Astrocyte of the spinal cord (primary cell): ENCODE measurements at regions not wholly inside any gene's neighbourhood (a gene's known extent, or its start where the extent isn't known, plus 50 kb on each side); places are given as distances from the start of the nearest gene placed in this dataset.

ENCODE experiments used
- DNase-seq: peaks from one replicate; pipeline ENCODE4 v3.0.0; 2011; ENCODE audit warnings: low read depth, low spot score
- H3K4me3 ChIP-seq: 2 replicates; pipeline ENCODE4 v1.5.1; 2011; ENCODE audit warnings: low read depth, mild to moderate bottlenecking, low read length, moderate library complexity
- in situ Hi-C: cut with HindIII; loops from 2 replicates; pipeline ENCODE4 v1.10.0; 2017; ENCODE audit warnings: low sequenced_read_pairs
- TF ChIP-seq, protein P1 (sequence below): IDR thresholded peaks from 2 replicates; pipeline ENCODE4 v1.5.1; 2012; ENCODE audit warnings: low read depth, mild to moderate bottlenecking, low read length, inconsistent platforms

DNA sequence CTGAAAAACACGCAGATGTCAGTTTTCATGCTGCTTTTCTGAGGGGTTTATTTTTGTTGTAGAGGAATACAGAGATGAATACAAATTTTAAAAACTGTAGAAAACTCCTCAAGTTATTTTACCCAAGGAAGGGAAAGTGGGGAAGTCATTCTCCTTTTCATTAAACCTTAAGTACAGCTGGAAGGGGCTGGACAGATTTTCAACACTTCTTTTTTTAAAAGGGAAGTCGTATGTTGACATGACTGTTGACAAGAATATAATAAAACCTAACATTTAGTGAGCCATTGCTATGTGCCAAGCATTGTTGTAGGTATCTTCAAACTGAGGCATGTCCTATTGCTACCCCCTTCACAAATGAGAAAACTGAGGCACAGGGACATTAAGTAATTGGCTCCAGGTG lies 235.7 kb upstream of the ELL2 start:
- in situ Hi-C loops = no loop called here
- no peak overlapping the region for H3K4me3 ChIP-seq
- no peak for DNase-seq
- TF ChIP-seq, protein P1, sequence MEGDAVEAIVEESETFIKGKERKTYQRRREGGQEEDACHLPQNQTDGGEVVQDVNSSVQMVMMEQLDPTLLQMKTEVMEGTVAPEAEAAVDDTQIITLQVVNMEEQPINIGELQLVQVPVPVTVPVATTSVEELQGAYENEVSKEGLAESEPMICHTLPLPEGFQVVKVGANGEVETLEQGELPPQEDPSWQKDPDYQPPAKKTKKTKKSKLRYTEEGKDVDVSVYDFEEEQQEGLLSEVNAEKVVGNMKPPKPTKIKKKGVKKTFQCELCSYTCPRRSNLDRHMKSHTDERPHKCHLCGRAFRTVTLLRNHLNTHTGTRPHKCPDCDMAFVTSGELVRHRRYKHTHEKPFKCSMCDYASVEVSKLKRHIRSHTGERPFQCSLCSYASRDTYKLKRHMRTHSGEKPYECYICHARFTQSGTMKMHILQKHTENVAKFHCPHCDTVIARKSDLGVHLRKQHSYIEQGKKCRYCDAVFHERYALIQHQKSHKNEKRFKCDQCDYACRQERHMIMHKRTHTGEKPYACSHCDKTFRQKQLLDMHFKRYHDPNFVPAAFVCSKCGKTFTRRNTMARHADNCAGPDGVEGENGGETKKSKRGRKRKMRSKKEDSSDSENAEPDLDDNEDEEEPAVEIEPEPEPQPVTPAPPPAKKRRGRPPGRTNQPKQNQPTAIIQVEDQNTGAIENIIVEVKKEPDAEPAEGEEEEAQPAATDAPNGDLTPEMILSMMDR = no peak

DNA sequence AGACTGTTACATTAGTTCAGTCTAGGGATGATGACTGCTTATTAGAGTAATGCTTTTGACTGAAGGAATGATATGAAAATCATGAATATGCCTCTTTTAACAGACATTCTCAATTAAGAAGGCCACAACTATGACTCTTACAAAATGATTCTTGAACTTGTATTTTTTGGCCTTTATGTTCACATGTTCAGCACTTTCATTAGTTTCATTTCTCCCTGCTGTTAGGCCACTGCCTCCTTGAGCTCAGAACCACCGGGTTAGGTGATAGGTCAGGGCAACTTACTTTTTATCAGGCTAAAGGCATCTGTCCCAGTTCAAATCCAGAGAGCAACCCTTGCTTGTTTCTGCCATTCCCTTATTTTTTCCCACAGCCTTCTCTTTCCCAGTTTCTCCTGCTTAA lies 235.2 kb upstream of the ELL2 start:
- DNase-seq = no peak
- no peak overlapping the region for H3K4me3 ChIP-seq
- TF ChIP-seq, protein P1 = no peak
- in situ Hi-C loops = no loop called here

DNA sequence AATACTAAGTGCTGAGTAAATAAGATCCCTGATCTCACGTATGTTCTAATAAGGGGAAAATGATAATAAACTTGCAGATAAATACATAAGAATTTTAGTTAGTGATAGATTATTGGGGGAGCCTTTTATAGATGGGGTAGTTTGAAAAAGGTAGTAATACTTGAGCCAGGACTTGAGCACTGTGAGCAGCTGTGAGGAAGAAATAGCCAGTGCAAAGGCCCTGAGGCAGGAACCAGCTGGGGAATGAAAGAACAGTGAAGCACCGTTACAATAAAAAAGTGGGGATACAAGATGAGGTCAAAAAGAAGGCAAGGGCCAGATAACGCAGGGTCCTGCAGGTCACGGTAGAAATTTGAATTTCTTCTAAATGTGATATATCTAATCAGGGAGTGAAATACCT lies 234.8 kb upstream of the ELL2 start:
- in situ Hi-C loops = no loop called here
- H3K4me3 ChIP-seq = no peak overlapping the region
- TF ChIP-seq, protein P1 = no peak
- DNase-seq = no peak

DNA sequence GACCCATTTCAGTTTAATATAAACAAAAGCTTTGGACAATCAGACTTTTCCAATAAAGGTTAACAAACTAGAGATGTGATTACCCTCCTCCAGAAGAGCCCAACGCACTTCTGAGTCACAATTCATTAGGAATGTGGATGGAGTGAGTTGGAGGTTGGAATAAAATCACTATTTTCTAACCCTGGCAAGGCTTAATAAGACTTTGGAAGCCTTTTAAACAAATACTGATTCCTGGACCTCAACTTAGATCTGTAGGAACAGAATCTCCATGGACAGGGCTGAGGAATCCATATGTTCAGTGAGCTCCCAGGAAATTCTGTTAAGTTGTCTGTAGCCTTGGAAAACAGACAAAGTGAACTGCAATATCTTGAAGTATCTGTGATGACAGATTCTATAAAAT lies 233.5 kb upstream of the ELL2 start:
- DNase-seq = peak; percentile 25
- in situ Hi-C loops = no loop called here
- no peak overlapping the region for H3K4me3 ChIP-seq
- TF ChIP-seq, protein P1 = no peak

DNA sequence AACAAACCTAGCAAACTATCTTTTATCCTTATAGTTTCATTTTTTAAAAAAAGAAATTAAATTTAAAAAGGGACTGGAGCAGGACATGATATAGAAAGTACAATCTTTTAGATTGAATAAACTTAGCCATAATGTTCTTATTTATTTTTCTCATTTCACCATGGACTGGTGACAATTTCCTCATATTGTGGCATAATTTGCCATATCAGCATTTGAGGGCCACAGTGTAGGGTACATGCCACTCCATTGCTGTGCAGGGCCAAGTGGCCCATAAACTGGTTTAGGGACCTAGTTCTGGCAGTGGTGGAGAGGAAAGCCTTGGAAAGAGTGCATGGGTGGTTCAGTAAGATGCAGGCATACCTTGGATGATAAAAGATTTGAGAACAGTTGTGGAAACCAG lies 232.9 kb upstream of the ELL2 start:
- DNase-seq = no peak
- in situ Hi-C loops = no loop called here
- no peak overlapping the region for H3K4me3 ChIP-seq
- TF ChIP-seq, protein P1 = no peak

DNA sequence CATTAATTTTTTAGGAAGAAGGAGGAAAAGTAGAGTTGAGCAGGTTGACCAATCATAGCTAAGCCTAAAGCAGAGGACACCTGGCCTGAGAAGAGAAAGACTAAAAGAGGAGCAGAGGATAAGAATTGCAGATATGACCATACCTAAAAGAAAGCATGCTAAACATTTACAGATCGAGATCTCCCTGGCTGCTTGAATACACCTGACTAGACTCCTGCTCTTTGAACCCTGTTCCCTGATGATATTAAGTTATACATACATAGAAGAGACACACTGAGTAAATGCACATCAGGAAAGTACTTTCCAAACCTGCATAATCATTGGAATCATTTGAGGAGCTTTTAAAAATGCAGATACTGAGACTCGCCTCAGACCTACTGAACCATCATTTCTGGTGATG lies 232.3 kb upstream of the ELL2 start:
- in situ Hi-C loops = no loop called here
- TF ChIP-seq, protein P1 = no peak
- no peak overlapping the region for H3K4me3 ChIP-seq

DNA sequence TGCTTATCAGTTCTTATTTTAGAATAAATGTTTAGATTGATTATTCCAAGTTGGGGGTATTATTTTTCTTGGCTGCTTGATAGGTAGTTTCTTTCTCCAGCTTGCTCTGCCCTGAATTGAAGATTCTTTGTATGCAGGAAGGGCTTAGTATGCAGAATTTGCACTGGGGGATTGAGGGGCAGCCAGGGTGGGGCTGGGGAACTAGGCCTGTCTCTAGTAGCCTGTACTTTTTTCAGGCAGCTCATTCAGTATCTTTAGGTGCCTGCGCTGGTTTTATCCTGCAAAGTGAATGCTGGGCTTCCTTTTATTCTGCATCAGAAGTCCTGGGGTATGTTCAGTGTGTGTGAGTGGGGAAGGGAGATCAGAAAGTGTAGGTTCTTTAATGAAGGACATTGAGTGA lies 228.3 kb upstream of the ELL2 start:
- no peak for DNase-seq
- in situ Hi-C loops = no loop called here
- TF ChIP-seq, protein P1 = no peak
- no peak overlapping the region for H3K4me3 ChIP-seq

More for the DNA sequence above, 232.3 kb upstream of the ELL2 start:
- DNase-seq = no peak
